Suprapubic skin (tissue), 4 donors: ENCODE measurements at regions not wholly inside any gene's neighbourhood (a gene's known extent, or its start where the extent isn't known, plus 50 kb on each side); places are given as distances from the start of the nearest gene placed in this dataset.

Experiments
- CTCF ChIP-seq, 2 donors: fragments of 200-600 bp in 1 of 2; fragments of 450-650 bp in 1 of 2; sonication (generic) in 1 of 2; IDR thresholded peaks; one replicate each; pipeline ENCODE4 v1.5.1; 2016 to 2019; ENCODE audit warnings: antibody characterized with exemption in 2 of 2, mild to moderate bottlenecking in 1 of 2, moderate library complexity in 1 of 2
- EP300 ChIP-seq: sonication (generic); formaldehyde crosslinking; IDR thresholded peaks from one replicate; pipeline ENCODE4 v1.6.1; 2017; ENCODE audit warnings: antibody characterized with exemption
- POLR2A ChIP-seq, 2 donors: fragments of 450-650 bp; IDR thresholded peaks; one replicate each; pipeline ENCODE4 v1.6.1; 2017; ENCODE audit warnings: antibody characterized with exemption in 2 of 2, mild to moderate bottlenecking in 2 of 2, moderate library complexity in 2 of 2
- POLR2AphosphoS5 ChIP-seq, 3 donors: sonication (generic); formaldehyde crosslinking; IDR thresholded peaks; one replicate each; pipeline ENCODE4 v1.6.1; 2017; ENCODE audit warnings: antibody characterized with exemption in 3 of 3

GRCh38 chr2:163198007-163198406, 359.4 kb upstream of the KCNH7 start:
- TF ChIP-seq CTCF (IDR thresholded peaks at IDR 0.05): no peak
- TF ChIP-seq POLR2A (IDR thresholded peaks at IDR 0.05): no peak
- no peak for TF ChIP-seq POLR2AphosphoS5 (IDR thresholded peaks at IDR 0.05)
- no peak for TF ChIP-seq EP300
